Activated CD4-positive, alpha-beta T cell treated with anti-CD3 and anti-CD28 coated beads, Interleukin-2, Interleukin-4, amounts not matched to agents 100 ng/mL and 50 ng/mL, durations not matched to agents 16 hours and 8 hours (primary cell): ENCODE measurements at regions not wholly inside any gene's neighbourhood (a gene's known extent, or its start where the extent isn't known, plus 50 kb on each side); places are given as distances from the start of the nearest gene placed in this dataset.
"Not testable (repeated sequence)": the region's sequence is repeated elsewhere in the genome, so short reads cannot be mapped to it uniquely, and the experiment has no call there.

Experiments used
- DNase-seq: peaks from one replicate; pipeline ENCODE4 v3.0.0-alpha.2; 2020; ENCODE audit warnings: low spot score

- no peak for DNase-seq
These were observed 737.1 kb downstream of the TDRD15 start for GRCh38 chr2:21860907-21861306.

DNA sequence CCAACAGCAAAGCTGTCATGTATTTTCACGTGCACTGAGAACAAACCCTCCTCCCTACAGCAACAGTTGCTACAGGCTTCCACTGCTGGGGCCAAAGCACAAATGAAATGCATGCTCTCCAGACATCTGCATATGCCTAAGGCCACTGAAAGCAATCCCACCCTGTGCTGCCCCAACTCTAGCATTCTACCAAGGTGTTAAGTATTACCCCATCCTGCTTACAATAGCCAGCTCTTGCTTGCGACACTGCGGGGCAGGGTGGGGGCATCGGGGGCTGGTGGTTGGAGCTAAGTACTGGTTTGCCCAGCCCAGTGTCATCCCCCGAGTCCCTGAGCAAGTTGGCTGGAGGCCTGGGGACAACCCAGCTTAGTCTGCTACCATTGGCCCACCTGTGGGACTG is 742.5 kb downstream of the TDRD15 start:
- DNase-seq: no peak

DNA sequence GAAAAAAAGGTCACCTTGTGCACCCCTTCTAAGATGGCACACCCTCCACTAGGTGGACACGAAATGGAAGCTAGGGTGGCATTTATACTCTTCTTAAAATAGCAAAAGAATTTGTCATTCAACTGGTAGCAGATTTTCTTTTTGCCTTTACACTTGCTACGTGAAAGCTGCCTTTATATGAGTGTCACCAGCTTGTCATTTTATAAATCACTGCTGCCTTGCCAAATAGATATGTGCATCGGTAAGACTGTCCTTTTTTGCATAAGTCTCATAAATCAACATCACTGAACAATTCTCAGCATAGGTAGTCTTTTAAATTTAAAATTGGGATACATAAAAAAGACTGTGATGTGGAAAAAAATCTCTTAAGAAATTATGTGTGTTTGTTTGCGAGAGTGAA is 764.1 kb downstream of the TDRD15 start:
- DNase-seq: no peak

DNA sequence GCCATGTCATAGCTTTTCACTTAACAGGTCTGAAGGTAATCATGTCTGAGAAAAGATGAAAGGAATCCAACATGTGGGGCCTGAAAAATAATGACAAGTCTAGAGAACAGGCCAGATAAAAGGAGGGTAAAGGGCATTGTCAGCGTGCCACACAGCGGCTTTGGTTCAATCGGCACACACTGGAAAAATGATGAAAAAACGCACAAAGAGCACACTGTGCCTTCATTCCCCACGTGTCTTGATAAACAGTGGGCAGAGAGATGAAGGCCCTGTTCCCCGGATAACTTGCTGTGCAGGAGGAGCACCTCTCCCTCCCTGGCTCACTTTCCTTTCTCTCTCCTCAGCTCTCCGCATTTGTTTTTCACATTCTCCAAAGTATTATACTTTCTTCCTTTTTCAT is 766.3 kb downstream of the TDRD15 start:
- no peak for DNase-seq

DNA sequence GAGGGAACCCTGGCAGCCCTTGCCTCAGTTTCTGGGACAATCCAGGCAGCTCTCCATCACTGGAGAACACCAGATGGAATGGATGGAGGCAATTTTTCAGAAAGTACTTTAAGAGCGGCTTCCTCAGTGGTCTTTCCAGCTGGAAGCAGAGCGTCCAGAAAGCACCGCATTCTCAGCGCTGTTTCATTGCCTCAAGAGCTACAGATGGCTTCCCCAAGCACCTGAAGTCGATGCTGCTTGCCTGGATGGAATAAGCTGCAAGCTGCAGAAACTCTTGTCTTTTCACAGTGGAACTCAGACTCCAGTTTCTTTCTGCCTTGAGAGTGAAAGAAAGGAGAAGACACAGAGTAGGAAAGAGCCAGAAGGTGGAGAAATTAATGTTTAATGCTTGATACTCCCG is 766.9 kb downstream of the TDRD15 start:
- no peak for DNase-seq

DNA sequence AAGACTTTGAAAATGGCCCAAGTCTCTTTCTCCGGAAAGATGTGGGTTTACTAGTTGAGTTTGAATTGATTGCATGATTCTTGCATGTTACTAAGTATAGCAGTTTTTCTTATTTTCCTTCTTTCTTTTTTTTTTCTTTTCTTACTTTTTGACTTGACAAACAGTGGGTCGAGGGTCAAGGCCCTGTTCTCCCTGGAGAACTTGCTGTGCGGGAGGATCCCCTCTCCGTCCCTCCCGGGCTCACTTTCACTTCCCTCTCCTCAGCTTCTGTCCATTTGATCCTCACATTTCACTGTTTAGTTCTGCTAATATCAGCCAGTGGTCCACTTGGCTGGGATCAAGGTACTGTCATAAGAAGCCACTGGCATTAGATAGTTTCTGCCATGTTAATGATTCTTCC is 767.4 kb downstream of the TDRD15 start:
- no peak for DNase-seq

- DNase-seq: no peak
These were observed 768.4 kb downstream of the TDRD15 start for GRCh38 chr2:21892140-21892539.

GRCh38 chr2:21895200-21895599 is 771.4 kb downstream of the TDRD15 start:
- no peak for DNase-seq

DNA sequence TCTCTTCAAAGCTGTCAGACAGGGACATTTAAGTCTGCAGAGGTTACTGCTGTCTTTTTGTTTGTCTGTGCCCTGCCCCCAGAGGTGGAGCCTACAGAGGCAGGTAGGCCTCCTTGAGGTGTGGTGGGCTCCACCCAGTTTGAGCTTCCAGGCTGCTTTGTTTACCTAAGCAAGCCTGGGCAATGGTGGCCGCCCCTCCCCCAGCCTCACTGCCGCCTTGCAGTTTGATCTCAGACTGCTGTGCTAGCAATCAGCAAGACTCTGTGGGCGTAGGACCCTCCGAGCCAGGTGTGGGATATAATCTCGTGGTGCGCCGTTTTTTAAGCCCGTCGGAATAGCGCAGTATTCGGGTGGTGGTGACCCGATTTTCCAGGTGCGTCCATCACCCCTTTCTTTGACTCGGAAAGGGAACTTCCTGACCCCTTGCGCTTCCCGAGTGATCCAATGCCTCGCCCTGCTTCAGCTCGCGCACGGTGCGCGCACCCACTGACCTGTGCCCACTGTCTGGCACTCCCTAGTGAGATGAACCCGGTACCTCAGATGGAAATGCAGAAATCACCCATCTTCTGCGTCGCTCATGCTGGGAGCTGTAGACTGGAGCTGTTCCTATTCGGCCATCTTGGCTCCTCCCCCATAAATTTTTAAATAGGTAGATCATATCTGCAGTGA is 785.1 kb downstream of the TDRD15 start:
- DNase-seq: not testable (repeated sequence)

DNA sequence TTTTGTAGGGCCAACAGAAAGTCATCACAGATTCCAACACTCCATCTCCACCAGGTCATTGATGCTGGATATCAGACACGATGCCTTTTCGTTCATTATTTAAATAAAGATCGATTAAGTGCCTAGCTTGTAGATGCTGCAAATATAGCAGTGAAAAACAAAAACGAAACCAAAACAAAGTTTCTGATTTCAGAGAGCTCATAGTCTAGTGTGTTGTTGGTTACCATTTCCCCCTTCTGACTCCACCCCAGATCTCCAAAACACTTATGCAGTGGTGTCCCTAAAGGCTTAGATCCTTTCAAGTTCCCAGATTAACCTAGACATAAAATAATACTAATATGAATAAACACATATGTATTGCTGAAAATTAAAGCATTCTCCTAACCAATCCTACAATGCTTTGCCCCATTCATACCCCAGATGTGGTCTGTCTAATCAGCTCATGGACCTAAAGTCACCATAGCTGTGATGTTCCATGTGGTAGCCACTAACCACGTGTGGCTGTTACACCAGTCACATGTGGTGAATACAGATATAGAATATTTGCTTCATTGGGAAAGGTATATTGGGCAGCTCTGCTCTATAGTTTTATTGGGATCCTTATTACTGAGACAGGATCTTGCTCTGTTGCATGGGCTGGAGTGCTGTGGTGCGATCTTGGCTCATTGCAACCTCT is 787.2 kb downstream of the TDRD15 start:
- no peak for DNase-seq

DNA sequence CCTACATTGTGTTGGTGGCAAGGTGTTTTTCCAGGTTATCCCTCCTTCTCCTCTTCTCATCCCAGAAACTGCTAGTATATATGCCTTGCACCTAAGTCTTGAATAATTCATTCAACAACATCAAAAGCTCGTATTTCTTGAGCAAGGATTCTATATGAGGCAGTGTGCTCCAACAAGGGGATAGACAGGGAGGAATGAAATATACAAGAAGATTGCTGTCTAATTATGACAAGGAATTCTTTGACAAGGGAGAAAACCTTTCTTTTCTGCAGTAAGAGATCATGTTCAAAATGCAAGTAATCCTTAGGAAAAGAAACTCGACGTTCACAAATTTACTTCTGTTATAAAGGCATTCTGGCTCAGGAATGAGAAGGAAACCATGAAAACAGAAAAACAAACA is 788.6 kb downstream of the TDRD15 start:
- no peak for DNase-seq

DNA sequence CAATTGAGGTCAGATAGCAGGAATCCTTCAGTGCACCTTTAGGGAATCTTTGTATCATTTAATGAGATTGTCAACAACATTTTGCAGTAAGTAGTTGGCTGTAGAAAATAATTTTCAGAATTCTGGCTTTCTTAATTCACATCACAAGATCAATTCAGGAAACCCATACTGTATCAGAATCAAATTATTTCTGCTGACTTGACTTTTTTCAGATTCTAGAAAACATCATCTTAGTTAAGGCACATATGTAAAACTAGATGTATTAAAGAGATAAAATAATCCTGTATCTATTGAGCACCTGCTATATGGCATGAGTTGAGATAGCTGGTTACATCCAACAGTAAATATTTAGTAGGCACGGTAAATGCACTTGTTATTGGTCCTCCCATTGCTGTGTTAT is 791.4 kb downstream of the TDRD15 start:
- no peak for DNase-seq

DNA sequence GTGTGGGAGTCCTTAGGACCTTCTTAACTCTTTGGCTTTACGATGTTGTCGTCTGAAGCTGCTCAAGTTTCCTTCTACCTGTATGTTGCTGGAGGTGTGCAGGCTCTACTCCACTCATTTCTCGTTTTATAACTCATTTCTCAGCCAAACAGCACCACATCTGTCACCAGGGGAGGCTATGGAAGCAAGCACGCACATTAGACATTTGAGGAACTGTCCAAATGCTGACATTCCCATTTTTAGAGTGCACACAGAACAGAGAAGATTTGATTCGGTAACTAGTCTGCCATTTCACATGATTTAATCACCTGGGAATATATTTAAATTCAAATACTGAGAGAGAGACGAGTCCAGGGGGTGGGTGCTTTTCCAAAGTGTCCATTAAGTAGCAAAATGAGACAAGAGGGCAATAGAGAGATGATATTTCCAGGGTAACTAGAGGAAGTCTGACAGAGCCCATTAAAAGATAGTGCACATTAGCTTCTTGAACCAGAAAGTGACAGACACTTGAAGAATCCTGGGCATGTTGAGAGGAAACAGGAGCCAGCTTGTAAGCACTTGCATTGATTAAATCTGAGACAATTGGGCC is 793.3 kb downstream of the TDRD15 start:
- no peak for DNase-seq

GRCh38 chr2:21920721-21921120 is 797.0 kb downstream of the TDRD15 start:
- no peak for DNase-seq

DNA sequence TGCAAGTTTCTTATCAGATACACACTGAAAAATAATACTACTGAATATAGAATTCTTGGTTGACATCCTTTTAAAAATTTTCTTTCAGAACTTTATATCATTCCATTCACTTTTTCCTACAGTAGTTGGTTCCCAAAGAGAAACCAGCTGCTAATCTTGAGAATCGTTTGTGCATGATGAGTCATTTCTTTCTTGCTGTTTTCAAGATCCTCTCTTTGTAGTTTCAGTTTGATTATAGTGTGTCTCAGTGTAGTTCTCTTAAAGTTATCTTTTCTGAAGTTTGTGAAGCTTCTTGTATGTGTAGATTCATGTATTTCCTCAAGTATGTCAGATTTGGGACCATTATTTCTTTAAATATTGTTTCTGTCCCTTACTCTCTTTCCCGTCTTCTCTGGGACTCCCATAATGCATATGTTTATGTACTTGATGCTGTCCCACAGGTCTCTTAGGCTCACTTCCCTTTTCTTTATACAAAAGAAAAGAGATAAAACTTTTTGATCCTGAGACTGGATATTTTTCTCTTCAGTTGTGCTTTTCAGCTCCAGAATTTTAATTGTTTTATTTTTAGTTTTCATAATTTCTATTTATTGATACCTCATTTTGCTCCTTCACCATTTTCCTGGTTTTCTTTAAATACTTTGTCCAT is 801.0 kb downstream of the TDRD15 start:
- DNase-seq: peak; percentile 34

GRCh38 chr2:21928292-21928691 is 804.5 kb downstream of the TDRD15 start:
- DNase-seq: no peak

- DNase-seq: no peak
These were observed 806.5 kb downstream of the TDRD15 start for GRCh38 chr2:21930226-21930625.

DNA sequence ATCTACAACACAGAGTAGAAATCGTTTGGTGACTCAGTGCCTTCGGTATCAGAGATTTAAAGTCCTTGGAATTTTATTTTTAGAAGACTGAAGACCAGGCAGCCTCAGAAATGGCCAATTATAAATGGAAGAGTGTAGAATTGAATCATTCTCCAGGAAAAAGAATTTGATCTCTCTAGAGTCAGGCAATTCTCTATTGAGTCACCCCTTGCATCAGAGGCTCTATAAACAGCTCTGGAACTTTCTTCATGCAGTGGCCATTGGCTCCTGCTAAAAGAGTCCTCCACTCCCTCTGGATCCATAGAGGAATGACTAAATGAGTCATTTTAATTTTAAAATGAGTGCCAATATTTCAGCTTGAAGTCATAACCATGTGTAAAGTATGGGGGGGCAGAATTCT is 816.2 kb downstream of the TDRD15 start:
- no peak for DNase-seq

DNA sequence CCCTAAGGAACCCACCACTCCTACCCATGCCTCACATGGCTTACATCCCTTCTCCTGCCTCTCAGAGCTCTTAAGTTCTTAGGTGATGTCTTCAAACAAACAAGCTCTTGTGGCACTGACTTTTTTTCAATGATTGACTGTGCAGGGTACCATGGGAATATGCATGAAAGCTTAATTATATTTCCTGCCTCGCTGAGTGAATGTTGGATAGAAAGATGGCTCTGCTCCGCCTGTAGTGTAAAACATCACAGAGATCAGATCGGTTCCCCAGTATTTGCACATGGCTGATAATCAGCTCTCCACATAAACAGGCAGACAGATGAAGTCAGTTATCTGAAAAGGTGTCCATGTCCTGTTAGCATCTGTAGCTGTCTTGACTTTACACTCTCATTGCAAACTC is 820.8 kb downstream of the TDRD15 start:
- DNase-seq: no peak

DNA sequence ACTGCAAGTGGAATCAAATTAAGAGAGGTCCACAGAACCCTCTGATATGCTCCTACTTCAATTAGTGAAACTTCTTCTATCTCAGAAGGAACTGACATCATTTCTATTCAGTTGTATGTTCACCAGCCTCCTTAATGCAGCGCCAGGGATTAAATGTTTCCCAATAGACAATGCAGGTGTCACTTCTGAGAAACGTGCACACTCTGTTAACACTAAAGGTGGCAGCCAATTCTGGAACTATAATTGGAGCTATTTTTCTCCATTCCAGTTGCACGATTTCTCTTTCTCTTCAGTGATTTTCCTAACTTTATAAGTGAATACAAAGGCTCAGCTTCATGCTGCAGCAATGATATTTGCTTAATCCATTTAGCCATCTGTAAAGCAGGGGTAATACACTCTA is 821.9 kb downstream of the TDRD15 start:
- no peak for DNase-seq

- no peak for DNase-seq
These were observed 823.3 kb downstream of the TDRD15 start for GRCh38 chr2:21947046-21947445.

DNA sequence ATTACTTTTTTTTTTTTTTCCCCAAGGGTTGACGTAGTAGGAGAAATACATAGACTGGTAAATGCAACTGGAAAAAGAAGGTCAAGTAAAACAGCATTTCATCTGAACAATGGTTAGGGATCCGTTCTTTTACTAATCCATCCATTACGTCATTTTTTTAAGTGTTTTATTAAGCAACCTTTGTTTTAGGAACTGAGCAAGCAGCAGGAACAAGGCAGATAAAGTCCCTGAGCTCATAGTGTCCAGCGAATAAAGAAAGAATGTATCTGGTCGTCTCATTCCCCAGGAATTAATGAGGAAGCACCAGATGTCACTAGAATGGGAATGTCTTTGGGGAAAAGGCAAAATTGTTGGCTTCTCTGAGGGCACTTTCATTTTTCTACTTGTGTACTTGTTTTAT is 842.4 kb downstream of the TDRD15 start:
- no peak for DNase-seq

- DNase-seq: no peak
These were observed 847.2 kb downstream of the TDRD15 start for GRCh38 chr2:21970971-21971370.
